Activated CD8-positive, alpha-beta T cell treated with anti-CD3 and anti-CD28 coated beads for 36 hours (primary cell): ENCODE measurements at regions not wholly inside any gene's neighbourhood (a gene's known extent, or its start where the extent isn't known, plus 50 kb on each side); places are given as distances from the start of the nearest gene placed in this dataset.

ENCODE experiments used
- ATAC-seq: fragments of 200-7000 bp; cut with Tn5 transposase; one replicate; pipeline ENCODE4 v1.10.0; 2021; ENCODE audit warnings: mild to moderate bottlenecking, moderate library complexity
- CTCF ChIA-PET: fragments of 350-600 bp; sonication (Branson Sonifier 250); formaldehyde crosslinking; loops from one replicate; lab custom pipeline; 2021; ENCODE audit warnings: antibody characterized with exemption; lab: Charles Lee
- POLR2A ChIA-PET: fragments of 350-600 bp; sonication (Branson Sonifier 250); formaldehyde crosslinking; loops from one replicate; lab custom pipeline; 2021; ENCODE audit warnings: antibody characterized with exemption; lab: Charles Lee
- DNase-seq: peaks from one replicate; pipeline ENCODE4 v3.0.0-alpha.2; 2020
- H3K27ac Mint-ChIP-seq: one replicate; pipeline ENCODE4 v1.8.0; 2021; ENCODE audit warnings: mild to moderate bottlenecking, mixed read lengths
- H3K27me3 Mint-ChIP-seq: one replicate; pipeline ENCODE4 v1.8.0; 2021; ENCODE audit warnings: mixed read lengths
- H3K36me3 Mint-ChIP-seq: one replicate; pipeline ENCODE4 v1.8.0; 2021; ENCODE audit warnings: low read depth, mixed read lengths
- H3K4me1 Mint-ChIP-seq: one replicate; pipeline ENCODE4 v1.8.0; 2021; ENCODE audit warnings: low read depth, mixed read lengths
- H3K4me3 Mint-ChIP-seq: one replicate; pipeline ENCODE4 v1.8.0; 2021; ENCODE audit warnings: mild to moderate bottlenecking, moderate library complexity, mixed read lengths
- H3K9me3 Mint-ChIP-seq: one replicate; pipeline ENCODE4 v1.8.0; 2021; ENCODE audit warnings: mixed read lengths
- CTCF ChIP-seq: fragments of 200-600 bp; IDR thresholded peaks from one replicate; pipeline ENCODE4 v1.8.0; 2022; ENCODE audit warnings: antibody characterized with exemption, mild to moderate bottlenecking
- intact Hi-C: fragments of 100-400 bp; cut with micrococcal nuclease; formaldehyde crosslinking; loops from one replicate; pipeline ENCODE4 v1.10.0; 2022

- Mint-ChIP-seq H3K27ac (no peak overlapping the region), H3K4me1 (no peaks in the 10 kb centered on the region), H3K9me3 (peaks cover 9% of the 10 kb centered on the region), H3K4me3 (no peak overlapping the region), H3K36me3 (peaks cover 2% of the 10 kb centered on the region), H3K27me3 (no peaks in the 10 kb centered on the region)
- DNase-seq = no peak
- POLR2A ChIA-PET = no interaction called here
- intact Hi-C loops = no loop called here
- no peak for TF ChIP-seq CTCF
- CTCF ChIA-PET = no interaction called here
- no peak for ATAC-seq
These were observed 78.7 kb downstream of the FSCB start for GRCh38 chr14:44428231-44428945.

- Mint-ChIP-seq H3K4me1 (no peaks in the 10 kb centered on the region), H3K36me3 (no peaks in the 10 kb centered on the region), H3K27me3 (no peaks in the 10 kb centered on the region), H3K9me3 (peaks cover 10% of the 10 kb centered on the region), H3K4me3 (no peak overlapping the region), H3K27ac (no peak overlapping the region)
- POLR2A ChIA-PET = no interaction called here
- no peak for DNase-seq
- no peak for ATAC-seq
- TF ChIP-seq CTCF = no peak
- intact Hi-C loops = no loop called here
- CTCF ChIA-PET = no interaction called here
These were observed 84.4 kb downstream of the FSCB start for GRCh38 chr14:44422699-44423098.

- H3K9me3 Mint-ChIP-seq = peaks cover 10% of the 10 kb centered on the region
- ChIA-PET POLR2A (no interaction called here), CTCF (no interaction called here)
- H3K36me3 Mint-ChIP-seq = no peaks in the 10 kb centered on the region
- no peak for ATAC-seq
- intact Hi-C loops = no loop called here
- no peak for DNase-seq
- no peaks in the 10 kb centered on the region for H3K4me1 Mint-ChIP-seq
- no peak overlapping the region for H3K27ac Mint-ChIP-seq
- TF ChIP-seq CTCF = no peak
- H3K27me3 Mint-ChIP-seq = no peaks in the 10 kb centered on the region
- no peak overlapping the region for H3K4me3 Mint-ChIP-seq
These were observed 86.9 kb downstream of the FSCB start for GRCh38 chr14:44420226-44420625.

GRCh38 chr14:44418856-44419255 lies 88.2 kb downstream of the FSCB start:
- H3K36me3 Mint-ChIP-seq = no peaks in the 10 kb centered on the region
- no peaks in the 10 kb centered on the region for H3K27me3 Mint-ChIP-seq
- ChIA-PET CTCF (no interaction called here), POLR2A (no interaction called here)
- DNase-seq = no peak
- no peaks in the 10 kb centered on the region for H3K4me1 Mint-ChIP-seq
- H3K4me3 Mint-ChIP-seq = no peak overlapping the region
- intact Hi-C loops = no loop called here
- no peak overlapping the region for H3K27ac Mint-ChIP-seq
- no peak for TF ChIP-seq CTCF
- no peak for ATAC-seq
- peaks cover 10% of the 10 kb centered on the region for H3K9me3 Mint-ChIP-seq

GRCh38 chr14:44417809-44418208 lies 89.3 kb downstream of the FSCB start:
- Mint-ChIP-seq H3K4me1 (no peaks in the 10 kb centered on the region), H3K27ac (no peak overlapping the region), H3K9me3 (peaks cover 10% of the 10 kb centered on the region), H3K27me3 (no peaks in the 10 kb centered on the region), H3K36me3 (no peaks in the 10 kb centered on the region), H3K4me3 (no peak overlapping the region)
- ChIA-PET POLR2A (no interaction called here), CTCF (no interaction called here)
- ATAC-seq (no peak), DNase-seq (no peak)
- intact Hi-C loops = no loop called here
- no peak for TF ChIP-seq CTCF
